MM.1S (cell line): ENCODE measurements at regions not wholly inside any gene's neighbourhood (a gene's known extent, or its start where the extent isn't known, plus 50 kb on each side); places are given as distances from the start of the nearest gene placed in this dataset.

Experiments
- CTCF ChIP-seq: fragments of 300-600 bp; sonication (generic); IDR thresholded peaks from 2 replicates; pipeline ENCODE4 v1.5.1; 2016; ENCODE audit warnings: antibody characterized with exemption, low read length, mixed read lengths
- EZH2 ChIP-seq: fragments of 300-600 bp; sonication (generic); optimal IDR thresholded peaks from 2 replicates; pipeline ENCODE3; 2017; ENCODE audit warnings: low read depth, mild to moderate bottlenecking, antibody characterized with exemption, low read length, mixed read lengths
- EZH2phosphoT487 ChIP-seq: fragments of 300-600 bp; sonication (generic); IDR thresholded peaks from 2 replicates; pipeline ENCODE4 v1.6.1; 2018; ENCODE audit warnings: antibody characterized with exemption, low read length

- no peak for TF ChIP-seq CTCF
- TF ChIP-seq EZH2, result no peak
- TF ChIP-seq EZH2phosphoT487, result no peak
Measured at GRCh38 chr1:165119086-165119485, 237.4 kb downstream of the LMX1A start.
